ENCODE measurements at regions not wholly inside any gene's neighbourhood (a gene's known extent, or its start where the extent isn't known, plus 50 kb on each side); places are given as distances from the start of the nearest gene placed in this dataset.

DNA sequence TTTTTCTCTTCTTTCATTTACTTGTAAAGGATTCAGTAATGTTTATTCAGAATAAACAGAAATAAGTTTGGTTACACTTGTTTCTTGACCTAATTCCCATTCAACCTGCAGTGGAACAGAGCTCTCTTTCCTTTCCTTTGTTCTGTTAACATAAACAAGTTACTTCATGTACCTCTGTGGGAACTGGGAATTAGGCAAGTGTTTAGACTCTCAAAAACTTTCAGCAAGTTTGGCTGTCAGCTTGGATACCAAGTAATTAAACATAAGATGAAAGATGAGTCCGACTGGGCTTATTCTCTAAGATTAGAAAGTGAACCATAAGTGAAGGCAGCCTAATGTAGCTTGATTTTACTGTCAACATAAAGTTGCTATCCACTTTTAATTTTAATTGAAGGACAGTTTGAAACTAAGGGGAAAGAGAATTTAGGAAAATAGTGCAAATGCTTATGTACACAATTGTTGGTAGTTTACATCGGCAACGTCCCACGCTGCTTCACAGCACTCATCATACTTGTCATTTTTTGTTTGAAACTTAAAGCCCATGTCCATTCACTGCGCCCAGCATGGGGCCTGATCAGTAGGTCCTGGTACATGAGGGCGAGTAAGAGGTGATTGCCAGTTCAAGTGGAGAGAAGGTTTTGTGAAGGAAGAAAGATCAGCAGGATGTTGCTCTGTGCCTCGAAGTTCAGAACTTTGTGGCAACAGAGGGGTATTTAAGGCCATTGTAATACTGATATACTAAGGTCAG, 113.0 kb downstream of the PLEKHG1 start:
- DNase-seq (ENCODE audit: low spot score), result no peak

GRCh38 chr6:150713487-150713886, 113.8 kb downstream of the PLEKHG1 start:
- DNase-seq (ENCODE audit: low spot score), result no peak

GRCh38 chr6:150713931-150714330, 114.2 kb downstream of the PLEKHG1 start:
- peak; percentile 34 for DNase-seq (ENCODE audit: low spot score)

DNA sequence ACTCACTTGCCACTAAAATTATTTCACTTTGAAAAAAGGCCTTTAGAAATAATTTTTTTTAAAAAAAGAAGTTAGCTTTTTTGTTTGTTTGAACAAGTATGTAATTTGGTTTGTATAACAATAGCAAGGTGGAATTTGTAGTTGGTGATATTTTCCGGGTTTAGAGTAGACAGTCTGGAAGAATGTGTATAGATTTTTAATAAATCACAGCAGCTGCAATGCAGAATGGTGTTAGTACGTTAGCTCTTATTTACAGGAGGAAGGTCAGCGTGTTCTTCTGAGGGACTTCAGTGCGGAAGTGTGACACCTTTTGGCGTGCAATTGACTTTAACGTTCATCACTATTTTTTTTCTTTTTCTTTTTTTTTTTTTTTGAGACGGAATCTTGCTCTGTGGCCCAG, 115.4 kb downstream of the PLEKHG1 start:
- DNase-seq (ENCODE audit: low spot score), result no peak

- DNase-seq (ENCODE audit: low spot score), result no peak
Observed at GRCh38 chr6:150717419-150717818, 117.7 kb downstream of the PLEKHG1 start.

DNA sequence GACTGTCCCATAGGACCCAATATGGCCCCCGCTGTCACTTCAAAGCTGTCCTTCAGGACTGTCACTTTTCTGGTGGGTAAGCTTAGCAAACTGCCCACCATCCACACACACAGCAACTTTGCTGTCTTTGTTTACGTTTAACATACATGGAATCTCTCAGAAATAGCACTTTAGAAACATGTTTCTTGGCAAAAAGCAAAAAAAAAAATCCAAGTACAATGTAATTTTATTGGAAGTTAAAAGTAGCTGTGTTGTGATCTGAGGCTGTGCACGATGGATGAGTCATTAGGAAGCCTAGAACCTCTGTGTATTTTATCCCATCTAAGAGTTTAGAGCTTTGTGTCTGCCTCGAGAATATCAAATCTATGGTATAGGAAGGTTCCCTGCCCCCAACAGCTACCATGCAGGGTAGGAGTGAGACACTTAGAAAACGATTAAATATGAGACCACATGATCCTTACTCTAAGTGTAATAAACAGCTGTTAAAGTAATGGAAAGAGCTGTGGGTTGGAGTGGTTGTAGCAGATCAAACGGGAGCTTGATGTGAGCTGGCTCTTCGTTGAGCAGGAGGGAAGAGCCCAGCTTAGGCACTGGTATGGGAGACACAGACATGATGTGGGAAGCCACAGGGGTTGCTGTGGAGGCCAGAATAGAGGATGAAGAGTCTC, 119.5 kb downstream of the PLEKHG1 start:
- no peak for DNase-seq (ENCODE audit: low spot score)

- no peak for DNase-seq (ENCODE audit: low spot score)
Observed at GRCh38 chr6:150719831-150720230, 120.1 kb downstream of the PLEKHG1 start.

- peak; percentile 28 for DNase-seq (ENCODE audit: low spot score)
Observed at GRCh38 chr6:150720774-150721233, 121.1 kb downstream of the PLEKHG1 start.

GRCh38 chr6:150721418-150722266, 122.0 kb downstream of the PLEKHG1 start:
- no peak for DNase-seq (ENCODE audit: low spot score)

- DNase-seq (ENCODE audit: low spot score), result no peak
Observed at GRCh38 chr6:150722614-150723344, 123.1 kb downstream of the PLEKHG1 start.

DNA sequence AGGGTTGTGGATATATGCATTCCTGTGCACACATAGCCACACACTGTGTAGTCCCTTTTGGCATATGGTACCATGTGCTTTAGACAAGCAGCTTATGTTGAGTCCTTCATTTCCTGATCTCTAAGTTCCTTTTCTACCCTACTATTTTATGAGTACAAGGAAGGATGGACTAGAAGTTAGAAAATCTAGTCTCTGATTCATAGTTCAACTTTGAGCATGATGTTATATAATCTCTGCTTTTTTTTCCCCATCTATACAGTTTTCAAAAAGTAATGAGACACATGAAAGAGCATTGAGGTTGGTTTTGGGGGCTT, 123.6 kb downstream of the PLEKHG1 start:
- no peak for DNase-seq (ENCODE audit: low spot score)

GRCh38 chr6:150723857-150724256, 124.2 kb downstream of the PLEKHG1 start:
- DNase-seq (ENCODE audit: low spot score), result no peak

- no peak for DNase-seq (ENCODE audit: low spot score)
Observed at GRCh38 chr6:150725795-150726194, 126.1 kb downstream of the PLEKHG1 start.

DNA sequence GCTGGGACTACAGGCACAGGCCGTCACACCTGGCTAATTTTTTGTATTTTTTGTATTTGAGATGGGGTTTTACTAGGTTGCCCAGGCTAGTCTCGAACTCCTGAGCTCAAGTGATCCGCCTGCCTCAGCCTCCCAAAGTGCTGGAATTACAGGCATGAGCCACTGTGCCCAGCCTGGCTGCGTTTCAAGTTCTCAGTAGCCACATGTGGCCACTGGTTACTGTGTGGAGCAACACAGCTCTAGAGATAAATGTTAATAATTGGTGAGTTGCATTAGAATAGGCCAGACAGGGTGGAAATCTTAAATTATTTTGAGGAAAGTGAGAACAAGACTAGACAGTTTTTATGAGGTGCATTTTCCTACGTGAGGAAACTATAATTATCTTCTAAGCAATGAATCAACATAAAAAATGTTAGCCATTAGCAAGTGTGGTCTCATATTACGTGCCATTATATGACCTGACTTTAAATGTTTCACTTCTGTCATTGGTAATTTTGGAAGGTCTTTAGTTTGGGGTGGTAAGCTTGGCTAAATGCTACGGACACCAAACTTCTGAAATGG, 129.6 kb downstream of the PLEKHG1 start:
- DNase-seq (ENCODE audit: low spot score), result no peak

DNA sequence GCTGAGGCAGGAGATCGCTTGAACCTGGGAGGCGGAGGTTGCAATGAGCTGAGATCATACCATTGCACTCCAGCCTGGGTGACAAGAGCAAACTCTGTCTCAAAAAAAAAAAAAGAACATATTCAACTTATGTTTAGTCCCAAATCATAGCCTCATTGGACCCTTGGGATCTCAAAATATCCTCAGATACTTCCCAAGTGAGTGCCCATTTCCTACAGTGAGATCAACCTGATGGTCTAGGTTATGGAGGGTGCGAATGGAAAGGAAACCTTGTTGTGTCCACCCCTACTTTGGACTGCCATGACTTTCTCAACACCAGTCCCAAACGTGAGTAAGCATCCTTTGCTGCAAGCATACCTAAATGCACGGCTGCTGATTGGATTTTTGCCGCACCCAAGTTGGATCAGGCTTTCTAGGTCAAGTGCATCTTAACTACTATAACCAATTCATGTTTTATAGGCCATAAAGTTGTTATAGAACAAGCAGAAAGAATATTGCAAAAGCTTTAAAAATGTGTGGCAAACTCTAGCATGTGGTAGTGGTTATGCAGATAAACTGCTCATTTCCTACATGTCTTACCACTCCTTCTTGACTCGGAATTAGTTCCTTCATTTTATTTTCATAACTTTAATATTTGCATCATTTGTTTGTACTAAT, 131.2 kb downstream of the PLEKHG1 start:
- DNase-seq (ENCODE audit: low spot score), result no peak

- DNase-seq (ENCODE audit: low spot score), result no peak
Observed at GRCh38 chr6:150732765-150733539, 132.6 kb upstream of the MTHFD1L start.

GRCh38 chr6:150733726-150734125, 131.8 kb upstream of the MTHFD1L start:
- DNase-seq (ENCODE audit: low spot score), result no peak

- DNase-seq (ENCODE audit: low spot score), result no peak
Observed at GRCh38 chr6:150734235-150734634, 131.3 kb upstream of the MTHFD1L start.

GRCh38 chr6:150735341-150735851, 130.1 kb upstream of the MTHFD1L start:
- no peak for DNase-seq (ENCODE audit: low spot score)

DNA sequence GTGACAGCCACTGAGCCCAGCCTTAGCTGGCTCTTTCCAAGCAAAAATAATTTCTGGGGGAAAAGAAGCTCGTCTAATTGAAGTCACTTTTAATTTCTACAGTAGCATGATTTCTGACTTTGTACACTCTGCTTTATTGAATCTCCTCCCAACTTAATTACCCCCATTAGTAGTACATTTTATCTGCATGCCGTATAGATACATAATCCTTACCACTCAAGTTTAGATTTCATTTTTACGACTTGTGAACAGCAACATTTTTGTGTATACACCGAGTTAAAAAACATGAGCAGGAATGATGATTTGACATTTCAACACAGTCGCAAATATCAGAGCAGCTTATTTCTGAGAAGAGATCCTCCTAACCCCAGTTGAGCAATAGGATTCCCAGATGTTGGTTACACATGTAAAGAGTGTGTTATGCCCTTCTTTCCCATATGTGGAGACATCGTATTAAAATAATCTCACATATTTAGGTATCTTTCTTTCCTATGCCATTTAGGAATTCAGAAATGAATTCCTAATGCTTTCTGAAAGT, 127.3 kb upstream of the MTHFD1L start:
- no peak for DNase-seq (ENCODE audit: low spot score)

Measured in COLO829 (cell line).